ENCODE measurements at regions not wholly inside any gene's neighbourhood (a gene's known extent, or its start where the extent isn't known, plus 50 kb on each side); places are given as distances from the start of the nearest gene placed in this dataset.

- TF ChIP-seq POLR2A (IDR thresholded peaks at IDR 0.05; ENCODE audit: control extremely low read depth in 1 of 2, low read depth in 2 of 2, low read length in 2 of 2): no peak
- TF ChIP-seq CHD1 (IDR thresholded peaks at IDR 0.05; ENCODE audit: low read depth, low read length): no peak
- no peak for TF ChIP-seq CTCF (IDR thresholded peaks at IDR 0.05; ENCODE audit: control extremely low read depth in 1 of 3, insufficient read depth in 1 of 3, low read depth in 1 of 3, low read length in 3 of 3)
- TF ChIP-seq TCF12 (IDR thresholded peaks at IDR 0.05; ENCODE audit: low read depth, low read length): no peak
- no peak for TF ChIP-seq SRF (IDR thresholded peaks at IDR 0.05; ENCODE audit: low read depth, low read length)
- TF ChIP-seq SIX5 (IDR thresholded peaks at IDR 0.05; ENCODE audit: low read depth, low read length): no peak
- no peak for TF ChIP-seq POLR2AphosphoS5 (IDR thresholded peaks at IDR 0.05; ENCODE audit: low read depth, low read length)
- no peak for TF ChIP-seq ZNF274 (IDR thresholded peaks at IDR 0.05; ENCODE audit: borderline replicate concordance, extremely low read depth, low read length)
- TF ChIP-seq EP300 (IDR thresholded peaks at IDR 0.05; ENCODE audit: borderline replicate concordance in 1 of 2, low read depth in 2 of 2, low read length in 2 of 2): no peak
- TF ChIP-seq CHD2 (IDR thresholded peaks at IDR 0.05; ENCODE audit: low read length): no peak
- TF ChIP-seq EZH2 (IDR thresholded peaks at IDR 0.05; ENCODE audit: low read depth, low read length, severe bottlenecking): no peak
- TF ChIP-seq CEBPB (IDR thresholded peaks at IDR 0.05; ENCODE audit: low read depth, low read length): no peak
These were observed 77.1 kb downstream of the PLEKHG1 start for GRCh38 chr6:150676772-150677171.

Data from H1 (cell line).